ENCODE measurements at regions not wholly inside any gene's neighbourhood (a gene's known extent, or its start where the extent isn't known, plus 50 kb on each side); places are given as distances from the start of the nearest gene placed in this dataset.

DNA sequence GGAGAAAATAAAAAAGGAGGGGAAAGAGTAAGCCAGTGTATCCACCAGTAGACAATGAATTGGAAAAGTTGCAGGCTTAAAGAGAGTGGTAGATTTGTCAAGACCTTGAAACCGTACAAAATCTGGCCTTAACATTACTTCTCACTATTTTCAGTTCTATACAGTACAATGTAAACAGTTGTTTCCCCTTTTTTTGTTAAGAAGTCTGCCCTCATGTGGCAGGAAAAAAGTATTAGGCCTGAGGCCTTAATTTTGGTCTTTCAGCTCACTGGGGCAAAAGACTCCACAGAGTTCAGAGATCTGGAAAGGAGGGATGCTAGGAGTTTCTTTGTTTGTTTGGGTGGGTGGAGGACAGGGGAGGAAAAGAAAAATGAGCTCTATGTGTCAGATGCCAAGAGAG lies 92.8 kb upstream of the CCDC160 start:
- H3K36me3 ChIP-seq (ENCODE audit: control insufficient read depth, insufficient read depth, low read length) = no peaks in the 10 kb centered on the region
- H3K4me1 ChIP-seq (ENCODE audit: control insufficient read depth, insufficient read depth, low read length) = no peaks in the 10 kb centered on the region
- WGBS, 2 experiments = 50% methylated on average over 1 of the region's 1 CpG; no CpG with 5 or more reads in 1 of the 2 experiments
- H3K4me3 ChIP-seq (ENCODE audit: insufficient read depth, low read depth, low read length) = no peak overlapping the region
- no peaks in the 10 kb centered on the region for H3K27me3 ChIP-seq (ENCODE audit: control insufficient read depth, insufficient read depth, low read length, poor library complexity, severe bottlenecking)
- no peaks in the 10 kb centered on the region for H3K9me3 ChIP-seq (ENCODE audit: control insufficient read depth, low read length)
- H3K27ac ChIP-seq (ENCODE audit: insufficient read depth, low read depth, low read length, poor library complexity, severe bottlenecking) = no peak overlapping the region

DNA sequence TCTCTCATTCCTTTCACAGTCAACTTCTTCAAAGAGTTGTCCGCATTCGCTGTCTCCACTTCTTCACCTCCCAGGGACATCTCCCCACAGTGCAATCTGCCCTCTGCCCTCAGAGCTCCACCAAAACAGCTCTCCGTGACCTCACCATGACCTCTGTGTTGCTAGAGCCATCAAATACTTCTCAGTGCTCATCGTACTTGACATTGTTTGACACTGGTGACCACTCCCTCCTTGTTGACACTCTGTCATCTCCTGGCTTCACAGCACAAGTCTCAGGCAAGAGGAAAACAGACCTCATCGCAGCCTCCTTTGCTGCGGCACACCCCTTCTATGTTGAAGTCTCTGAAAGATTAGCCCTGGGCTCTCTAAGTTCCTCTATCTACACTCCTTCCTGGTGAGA lies 90.5 kb upstream of the CCDC160 start:
- Histone ChIP-seq H3K9me3 (ENCODE audit: control insufficient read depth, low read length) (no peaks in the 10 kb centered on the region), H3K27ac (ENCODE audit: insufficient read depth, low read depth, low read length, poor library complexity, severe bottlenecking) (no peak overlapping the region), H3K36me3 (ENCODE audit: control insufficient read depth, insufficient read depth, low read length) (no peaks in the 10 kb centered on the region), H3K4me1 (ENCODE audit: control insufficient read depth, insufficient read depth, low read length) (no peaks in the 10 kb centered on the region), H3K4me3 (ENCODE audit: insufficient read depth, low read depth, low read length) (no peak overlapping the region), H3K27me3 (ENCODE audit: control insufficient read depth, insufficient read depth, low read length, poor library complexity, severe bottlenecking) (no peaks in the 10 kb centered on the region)
- WGBS, 2 experiments = 89 to 92% methylated on average over 6 of the region's 6 CpGs

- no peak overlapping the region for H3K27ac ChIP-seq (ENCODE audit: insufficient read depth, low read depth, low read length, poor library complexity, severe bottlenecking)
- 85 to 93% methylated on average over 8 to 9 of the region's 9 CpGs for WGBS, 2 experiments
- H3K27me3 ChIP-seq (ENCODE audit: control insufficient read depth, insufficient read depth, low read length, poor library complexity, severe bottlenecking) = no peaks in the 10 kb centered on the region
- H3K4me3 ChIP-seq (ENCODE audit: insufficient read depth, low read depth, low read length) = no peak overlapping the region
- H3K36me3 ChIP-seq (ENCODE audit: control insufficient read depth, insufficient read depth, low read length) = no peaks in the 10 kb centered on the region
- H3K9me3 ChIP-seq (ENCODE audit: control insufficient read depth, low read length) = no peaks in the 10 kb centered on the region
- H3K4me1 ChIP-seq (ENCODE audit: control insufficient read depth, insufficient read depth, low read length) = no peaks in the 10 kb centered on the region
Observed at GRCh38 chrX:134148172-134148692, 88.8 kb upstream of the CCDC160 start.

GRCh38 chrX:134158821-134159512 lies 78.0 kb upstream of the CCDC160 start:
- no peaks in the 10 kb centered on the region for H3K36me3 ChIP-seq (ENCODE audit: control insufficient read depth, insufficient read depth, low read length)
- no peak overlapping the region for H3K27ac ChIP-seq (ENCODE audit: insufficient read depth, low read depth, low read length, poor library complexity, severe bottlenecking)
- H3K4me3 ChIP-seq (ENCODE audit: insufficient read depth, low read depth, low read length) = no peak overlapping the region
- no peaks in the 10 kb centered on the region for H3K9me3 ChIP-seq (ENCODE audit: control insufficient read depth, low read length)
- H3K4me1 ChIP-seq (ENCODE audit: control insufficient read depth, insufficient read depth, low read length) = no peaks in the 10 kb centered on the region
- H3K27me3 ChIP-seq (ENCODE audit: control insufficient read depth, insufficient read depth, low read length, poor library complexity, severe bottlenecking) = no peaks in the 10 kb centered on the region
- 94 to 96% methylated on average over 4 to 5 of the region's 5 CpGs for WGBS, 2 experiments

GRCh38 chrX:134161162-134161561 lies 75.8 kb upstream of the CCDC160 start:
- H3K27me3 ChIP-seq (ENCODE audit: control insufficient read depth, insufficient read depth, low read length, poor library complexity, severe bottlenecking) = no peaks in the 10 kb centered on the region
- no peaks in the 10 kb centered on the region for H3K9me3 ChIP-seq (ENCODE audit: control insufficient read depth, low read length)
- no peak overlapping the region for H3K27ac ChIP-seq (ENCODE audit: insufficient read depth, low read depth, low read length, poor library complexity, severe bottlenecking)

GRCh38 chrX:134162032-134162431 lies 75.0 kb upstream of the CCDC160 start:
- no peak overlapping the region for H3K27ac ChIP-seq (ENCODE audit: insufficient read depth, low read depth, low read length, poor library complexity, severe bottlenecking)
- H3K4me1 ChIP-seq (ENCODE audit: control insufficient read depth, insufficient read depth, low read length) = no peaks in the 10 kb centered on the region
- no peak overlapping the region for H3K4me3 ChIP-seq (ENCODE audit: insufficient read depth, low read depth, low read length)
- H3K36me3 ChIP-seq (ENCODE audit: control insufficient read depth, insufficient read depth, low read length) = no peaks in the 10 kb centered on the region
- H3K9me3 ChIP-seq (ENCODE audit: control insufficient read depth, low read length) = no peaks in the 10 kb centered on the region
- no peaks in the 10 kb centered on the region for H3K27me3 ChIP-seq (ENCODE audit: control insufficient read depth, insufficient read depth, low read length, poor library complexity, severe bottlenecking)

More at GRCh38 chrX:134161162-134161561, 75.8 kb upstream of the CCDC160 start:
- Histone ChIP-seq H3K4me1 (ENCODE audit: control insufficient read depth, insufficient read depth, low read length) (no peaks in the 10 kb centered on the region), H3K36me3 (ENCODE audit: control insufficient read depth, insufficient read depth, low read length) (no peaks in the 10 kb centered on the region), H3K4me3 (ENCODE audit: insufficient read depth, low read depth, low read length) (no peak overlapping the region)
- 100% methylated on average over 1 to 2 of the region's 2 CpGs for WGBS, 2 experiments

DNA sequence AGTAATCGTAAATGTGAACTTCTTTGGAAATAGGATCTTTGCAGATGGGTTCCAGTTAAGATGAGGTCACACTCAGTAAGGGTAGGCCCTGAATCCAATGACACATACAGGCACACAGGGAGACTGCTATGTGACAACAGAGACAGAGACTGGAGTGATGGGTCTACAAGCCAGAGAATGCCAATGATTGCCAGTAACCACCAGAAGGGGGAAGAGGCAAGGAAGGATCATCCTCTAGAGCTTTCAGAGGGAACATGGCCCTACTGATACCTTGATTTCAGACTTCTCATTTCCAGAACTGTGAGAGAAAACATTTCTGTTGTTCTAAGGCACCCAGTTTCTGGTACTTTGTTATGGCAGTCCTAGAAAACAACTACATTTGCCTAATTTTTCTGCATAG lies 73.1 kb upstream of the CCDC160 start:
- no peaks in the 10 kb centered on the region for H3K36me3 ChIP-seq (ENCODE audit: control insufficient read depth, insufficient read depth, low read length)
- H3K4me1 ChIP-seq (ENCODE audit: control insufficient read depth, insufficient read depth, low read length) = no peaks in the 10 kb centered on the region
- no peaks in the 10 kb centered on the region for H3K27me3 ChIP-seq (ENCODE audit: control insufficient read depth, insufficient read depth, low read length, poor library complexity, severe bottlenecking)
- H3K27ac ChIP-seq (ENCODE audit: insufficient read depth, low read depth, low read length, poor library complexity, severe bottlenecking) = no peak overlapping the region
- no peaks in the 10 kb centered on the region for H3K9me3 ChIP-seq (ENCODE audit: control insufficient read depth, low read length)
- 87 to 100% methylated on average over 1 of the region's 1 CpG for WGBS, 2 experiments
- H3K4me3 ChIP-seq (ENCODE audit: insufficient read depth, low read depth, low read length) = no peak overlapping the region

DNA sequence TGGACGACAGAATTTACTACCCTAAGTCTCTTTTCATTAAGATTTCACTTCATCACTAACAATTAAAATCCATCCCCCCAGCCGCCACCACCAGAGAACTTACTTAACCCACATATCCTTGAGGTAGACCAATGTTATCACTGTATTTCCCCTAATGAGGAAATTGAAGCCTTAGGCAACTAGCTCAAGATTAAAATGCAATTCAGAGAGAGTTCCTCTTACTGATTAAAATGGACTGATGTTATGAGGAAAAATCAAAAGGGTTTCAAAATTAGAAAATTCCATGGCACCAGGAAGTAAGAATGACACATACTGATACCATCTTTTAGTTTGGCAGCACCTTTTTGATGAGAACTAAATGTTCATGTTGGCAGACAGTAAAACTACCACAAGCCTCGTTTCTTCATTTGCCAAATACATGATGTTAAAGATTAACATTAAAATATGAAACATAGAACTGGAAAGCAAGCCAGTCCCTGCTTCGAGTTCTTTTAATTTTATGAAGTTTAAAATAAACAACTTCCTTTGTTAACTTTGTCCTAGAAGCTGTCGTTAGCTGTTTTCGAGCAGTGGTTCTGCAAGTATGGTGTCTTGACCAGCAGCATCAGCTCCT lies 69.3 kb upstream of the CCDC160 start:
- Histone ChIP-seq H3K4me3 (ENCODE audit: insufficient read depth, low read depth, low read length) (no peak overlapping the region), H3K4me1 (ENCODE audit: control insufficient read depth, insufficient read depth, low read length) (no peaks in the 10 kb centered on the region)
- 92 to 95% methylated on average over 4 to 5 of the region's 6 CpGs for WGBS, 2 experiments

GRCh38 chrX:134171661-134172587 lies 65.1 kb upstream of the CCDC160 start:
- H3K9me3 ChIP-seq (ENCODE audit: control insufficient read depth, low read length) = no peaks in the 10 kb centered on the region
- no peaks in the 10 kb centered on the region for H3K27me3 ChIP-seq (ENCODE audit: control insufficient read depth, insufficient read depth, low read length, poor library complexity, severe bottlenecking)
- 0% methylated on average over 51 to 68 of the region's 74 CpGs for WGBS, 2 experiments
- no peaks in the 10 kb centered on the region for H3K4me1 ChIP-seq (ENCODE audit: control insufficient read depth, insufficient read depth, low read length)
- peak overlapping the region; percentile 79 for H3K4me3 ChIP-seq (ENCODE audit: insufficient read depth, low read depth, low read length)
- H3K36me3 ChIP-seq (ENCODE audit: control insufficient read depth, insufficient read depth, low read length) = peaks cover 12% of the 10 kb centered on the region
- H3K27ac ChIP-seq (ENCODE audit: insufficient read depth, low read depth, low read length, poor library complexity, severe bottlenecking) = peak overlapping the region; percentile 72

More for the DNA sequence above, 69.3 kb upstream of the CCDC160 start:
- H3K9me3 ChIP-seq (ENCODE audit: control insufficient read depth, low read length) = no peaks in the 10 kb centered on the region
- H3K36me3 ChIP-seq (ENCODE audit: control insufficient read depth, insufficient read depth, low read length) = peaks cover 12% of the 10 kb centered on the region
- H3K27ac ChIP-seq (ENCODE audit: insufficient read depth, low read depth, low read length, poor library complexity, severe bottlenecking) = no peak overlapping the region
- no peaks in the 10 kb centered on the region for H3K27me3 ChIP-seq (ENCODE audit: control insufficient read depth, insufficient read depth, low read length, poor library complexity, severe bottlenecking)

All from ectodermal cell (in vitro differentiated cells).